Activated T-cell treated with anti-CD3 and anti-CD28 coated beads, Interleukin-2, amount 50 U/mL, for 1 hour (primary cell): ENCODE measurements at regions not wholly inside any gene's neighbourhood (a gene's known extent, or its start where the extent isn't known, plus 50 kb on each side); places are given as distances from the start of the nearest gene placed in this dataset.
"Not testable (repeated sequence)": the region's sequence is repeated elsewhere in the genome, so short reads cannot be mapped to it uniquely, and the experiment has no call there.

ENCODE experiments used
- DNase-seq: peaks from one replicate; pipeline ENCODE4 v3.0.0-alpha.2; 2020

- no peak for DNase-seq
Observed at GRCh38 chr21:28333578-28334075, 659.0 kb downstream of the LTN1 start.

- DNase-seq, result no peak
Observed at GRCh38 chr21:28332796-28333195, 659.9 kb downstream of the LTN1 start.

- DNase-seq, result no peak
Observed at GRCh38 chr21:28325618-28326017, 667.1 kb downstream of the LTN1 start.

GRCh38 chr21:28324690-28325089 lies 668.0 kb downstream of the LTN1 start:
- DNase-seq, result no peak

- no peak for DNase-seq
Observed at GRCh38 chr21:28317177-28317950, 675.3 kb downstream of the LTN1 start.

- DNase-seq, result no peak
Observed at GRCh38 chr21:28311411-28312190, 681.1 kb downstream of the LTN1 start.

GRCh38 chr21:28310711-28311110 lies 682.0 kb downstream of the LTN1 start:
- DNase-seq, result no peak

- DNase-seq, result no peak
Observed at GRCh38 chr21:28310171-28310685, 682.4 kb downstream of the LTN1 start.

GRCh38 chr21:28309596-28309995 lies 683.1 kb downstream of the LTN1 start:
- DNase-seq, result no peak

- no peak for DNase-seq
Observed at GRCh38 chr21:28308516-28308915, 684.2 kb downstream of the LTN1 start.

- DNase-seq, result no peak
Observed at GRCh38 chr21:28299946-28300345, 692.7 kb downstream of the LTN1 start.

- DNase-seq, result no peak
Observed at GRCh38 chr21:28298251-28298672, 694.4 kb downstream of the LTN1 start.

- DNase-seq, result no peak
Observed at GRCh38 chr21:28294051-28294450, 698.6 kb downstream of the LTN1 start.

- DNase-seq, result no peak
Observed at GRCh38 chr21:28283641-28284490, 708.8 kb downstream of the LTN1 start.

GRCh38 chr21:28282833-28283232 lies 709.8 kb downstream of the LTN1 start:
- no peak for DNase-seq

GRCh38 chr21:28281357-28281756 lies 711.3 kb downstream of the LTN1 start:
- DNase-seq, result not testable (repeated sequence)

GRCh38 chr21:28280611-28281010 lies 712.1 kb downstream of the LTN1 start:
- no peak for DNase-seq

- no peak for DNase-seq
Observed at GRCh38 chr21:28277324-28277723, 715.4 kb downstream of the LTN1 start.

- DNase-seq, result no peak
Observed at GRCh38 chr21:28272272-28272992, 720.2 kb downstream of the LTN1 start.

- no peak for DNase-seq
Observed at GRCh38 chr21:28269173-28269572, 723.5 kb downstream of the LTN1 start.

GRCh38 chr21:28268685-28269084 lies 724.0 kb downstream of the LTN1 start:
- DNase-seq, result no peak

- DNase-seq, result no peak
Observed at GRCh38 chr21:28267449-28267848, 725.2 kb downstream of the LTN1 start.
